HG03135 (cell line): ENCODE measurements at regions not wholly inside any gene's neighbourhood (a gene's known extent, or its start where the extent isn't known, plus 50 kb on each side); places are given as distances from the start of the nearest gene placed in this dataset.
"Not testable (repeated sequence)": the region's sequence is repeated elsewhere in the genome, so short reads cannot be mapped to it uniquely, and the experiment has no call there.

Experiments
- ATAC-seq: cut with Tn5 transposase; IDR thresholded peaks from one replicate; pipeline ENCODE4 v1.9.1; 2021; ENCODE audit warnings: mild to moderate bottlenecking, moderate library complexity; ENCODE audit not compliant: unreplicated experiment

DNA sequence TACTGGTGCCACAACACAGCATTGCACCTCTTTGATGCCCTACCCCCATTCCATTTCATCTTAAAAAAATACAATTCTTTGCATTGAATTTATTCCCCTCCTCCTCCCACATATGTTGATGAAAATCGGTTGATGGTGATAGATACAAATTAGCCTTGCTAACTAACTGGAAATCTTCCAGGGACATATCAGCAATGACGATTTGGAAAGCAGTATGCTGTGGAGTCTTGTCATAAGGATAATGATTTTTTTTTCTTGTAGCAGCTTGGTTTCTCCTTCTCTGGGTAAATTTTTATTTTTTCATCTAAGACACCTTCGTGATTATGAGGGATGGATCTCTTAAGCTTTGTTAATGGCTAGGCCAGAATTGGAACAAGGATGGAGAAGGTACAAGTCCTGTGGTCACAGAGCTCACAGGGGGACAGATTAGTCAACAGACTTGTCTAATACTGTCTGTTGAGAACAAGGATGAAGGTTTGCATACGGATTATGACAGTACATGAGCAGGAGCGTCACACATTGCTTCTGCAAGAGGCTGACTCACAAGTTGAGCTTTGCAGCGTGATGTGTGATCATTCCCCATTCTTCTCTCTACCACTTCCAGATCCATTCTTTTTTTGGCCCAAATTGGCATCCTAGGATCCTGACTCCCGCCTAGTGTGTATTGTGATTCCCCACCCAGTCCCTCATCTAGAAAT, 233.1 kb upstream of the FERMT1 start:
- no peak for ATAC-seq

DNA sequence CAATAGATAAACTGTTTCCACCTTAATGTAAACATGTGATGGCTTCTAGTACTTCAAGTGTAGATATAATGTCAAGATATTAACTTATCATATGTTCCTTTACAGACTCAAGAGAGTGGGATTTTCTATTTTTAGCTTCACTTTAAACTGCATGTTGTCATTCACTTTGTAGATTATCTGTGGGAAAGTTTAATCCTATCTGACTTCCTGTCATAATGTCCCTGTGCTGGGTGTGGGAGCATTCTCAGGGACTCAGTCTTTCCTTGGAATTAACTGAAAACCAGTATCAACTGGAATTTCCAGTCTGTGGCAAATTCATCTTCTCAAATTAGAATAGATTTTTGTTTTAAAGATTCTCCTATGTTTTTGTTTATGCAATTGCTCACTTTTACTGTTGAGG, 226.1 kb upstream of the FERMT1 start:
- ATAC-seq, result no peak

DNA sequence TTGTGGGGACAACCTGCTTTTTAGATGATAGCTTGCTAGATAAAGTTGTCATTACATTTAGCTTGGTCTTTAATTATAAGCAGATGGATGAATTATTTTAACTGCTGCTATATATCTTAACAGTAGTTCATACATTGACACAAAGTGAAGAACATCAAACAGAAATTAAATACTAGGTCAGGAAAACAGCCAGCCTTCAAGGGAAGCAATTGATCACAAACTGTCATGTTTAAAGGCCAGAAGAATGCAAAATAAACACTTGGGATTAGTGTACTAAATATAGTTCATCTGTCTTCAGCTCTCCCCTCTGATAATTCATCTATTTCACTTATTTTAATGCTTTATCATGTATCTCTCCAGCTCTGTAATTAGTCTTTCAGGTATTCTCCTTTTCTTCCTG, 225.1 kb upstream of the FERMT1 start:
- ATAC-seq, result no peak

DNA sequence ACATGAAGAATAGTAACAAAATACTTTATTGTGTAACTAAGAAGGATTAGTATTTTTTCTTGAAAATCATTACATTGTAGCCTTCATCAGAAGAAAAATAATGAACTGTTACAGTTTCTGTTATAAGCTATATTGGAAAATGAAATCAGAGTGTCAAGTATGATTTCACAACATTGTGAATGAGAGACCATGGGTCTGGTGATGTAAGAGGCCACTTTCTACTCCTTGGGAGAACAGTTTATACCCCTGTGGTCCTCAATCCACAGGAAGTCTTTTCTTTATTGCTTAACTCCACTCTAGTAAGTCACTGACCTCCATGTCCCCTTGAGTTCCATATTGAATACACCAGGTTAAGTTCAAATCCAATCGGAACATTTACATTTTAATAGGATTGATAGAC, 218.7 kb upstream of the FERMT1 start:
- no peak for ATAC-seq

DNA sequence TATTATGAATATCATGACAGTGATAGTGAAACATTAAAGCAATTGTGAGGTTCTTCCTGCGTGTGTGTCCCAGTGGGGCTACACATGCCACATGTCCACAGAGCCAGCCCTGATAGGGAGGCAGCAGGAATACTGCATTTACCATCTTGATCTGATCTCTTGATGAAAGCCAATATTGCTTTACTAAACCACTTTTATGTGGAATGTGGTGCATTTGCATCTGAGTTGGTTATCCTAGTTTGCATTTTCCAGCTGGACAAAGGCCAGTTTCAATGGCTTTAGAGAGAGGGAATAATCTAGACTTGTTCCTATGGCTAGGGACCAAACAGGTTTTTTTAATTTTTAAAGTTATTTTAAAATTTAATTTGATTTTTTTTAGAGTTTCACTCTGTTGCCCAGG, 216.3 kb upstream of the FERMT1 start:
- no peak for ATAC-seq

DNA sequence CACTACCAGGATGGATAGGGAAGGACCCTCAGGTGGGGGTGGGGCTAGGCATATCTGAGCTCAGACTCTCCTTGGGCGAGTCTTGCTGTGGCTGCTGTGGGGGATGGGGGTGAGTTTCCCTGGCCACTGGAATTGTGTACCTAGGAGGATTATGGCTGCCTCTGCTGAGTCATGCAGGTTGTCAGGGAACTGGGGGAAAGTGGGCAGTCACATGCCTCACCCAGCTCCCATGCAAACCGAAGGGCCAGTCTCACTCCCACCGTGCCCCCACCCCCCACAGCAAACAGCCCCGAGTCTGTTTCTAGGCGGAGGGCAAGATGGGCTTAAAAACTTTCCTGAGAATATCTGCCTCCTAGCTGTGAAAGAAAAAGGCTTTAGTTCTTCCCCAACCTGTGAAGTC, 210.3 kb upstream of the FERMT1 start:
- ATAC-seq, result no peak

DNA sequence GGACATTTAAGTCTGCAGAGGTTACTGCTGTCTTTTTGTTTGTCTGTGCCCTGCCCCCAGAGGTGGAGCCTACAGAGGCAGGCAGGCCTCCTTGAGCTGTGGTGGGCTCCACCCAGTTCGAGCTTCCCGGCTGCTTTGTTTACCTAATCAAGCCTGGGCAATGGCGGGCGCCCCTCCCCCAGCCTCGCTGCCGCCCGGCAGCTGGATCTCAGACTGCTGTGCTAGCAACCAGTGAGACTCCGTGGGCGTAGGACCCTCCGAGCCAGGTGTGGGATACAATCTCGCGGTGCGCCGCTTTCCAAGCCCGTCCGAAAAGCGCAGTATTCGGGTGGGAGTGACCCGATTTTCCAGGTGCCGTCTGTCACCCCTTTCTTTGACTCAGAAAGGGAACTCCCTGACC, 198.4 kb upstream of the FERMT1 start:
- ATAC-seq, result not testable (repeated sequence)

DNA sequence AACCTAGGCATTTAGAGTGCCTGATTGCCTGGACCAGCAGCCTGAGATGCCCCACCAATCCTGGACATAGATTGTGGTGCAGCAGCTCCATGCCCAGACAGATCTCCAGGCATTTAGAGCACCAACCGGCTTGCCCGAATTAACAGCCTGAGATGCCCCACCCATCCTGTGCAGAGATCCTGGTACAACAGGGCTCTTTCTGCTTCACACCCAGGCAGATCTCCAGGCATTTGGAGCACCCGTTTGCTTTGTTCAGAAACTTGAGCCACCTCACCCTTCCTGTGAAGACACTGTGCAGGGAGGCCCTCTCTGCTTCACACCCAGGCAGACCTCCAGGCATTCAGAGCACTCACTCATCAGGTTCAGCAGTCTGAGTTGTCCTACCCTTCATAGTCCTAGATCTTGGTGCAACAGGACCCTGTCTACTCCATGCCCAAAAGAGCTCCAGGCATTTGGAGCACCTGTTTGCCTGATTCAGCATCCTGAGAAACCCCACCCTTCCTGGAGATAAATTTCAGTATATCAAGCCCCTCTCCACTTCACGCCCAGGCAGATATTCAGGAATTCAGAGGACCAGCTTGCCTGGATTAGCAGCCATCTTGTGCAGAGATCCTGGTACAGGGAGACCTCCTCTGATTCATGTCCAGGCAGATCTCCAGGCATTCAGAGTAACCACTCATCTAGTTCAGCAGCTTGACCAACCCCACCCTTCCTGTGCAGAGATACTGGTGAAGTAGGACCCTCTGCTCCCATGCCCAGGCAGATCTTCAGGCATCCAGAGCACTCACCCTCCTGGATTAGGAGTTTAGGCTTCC, 189.2 kb upstream of the FERMT1 start:
- no peak for ATAC-seq

DNA sequence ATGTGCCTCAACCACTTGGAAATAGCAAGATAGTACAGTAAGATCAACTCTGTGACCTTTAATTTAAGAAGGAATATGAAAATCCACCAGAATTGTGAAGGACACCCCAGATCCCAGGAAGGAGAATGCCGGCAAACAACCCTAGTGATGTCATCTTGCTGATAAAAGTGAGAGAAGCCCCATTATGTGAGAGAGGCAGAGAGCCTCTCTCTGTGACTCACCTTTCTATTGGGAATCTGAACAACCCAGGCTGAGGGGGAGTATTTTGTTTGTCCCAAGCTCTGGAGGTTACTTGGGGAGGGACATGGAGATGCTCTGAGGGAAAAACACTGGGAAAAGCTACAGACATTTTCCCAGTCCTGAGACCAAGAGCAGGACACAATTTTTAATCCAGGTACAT, 188.3 kb upstream of the FERMT1 start:
- no peak for ATAC-seq

DNA sequence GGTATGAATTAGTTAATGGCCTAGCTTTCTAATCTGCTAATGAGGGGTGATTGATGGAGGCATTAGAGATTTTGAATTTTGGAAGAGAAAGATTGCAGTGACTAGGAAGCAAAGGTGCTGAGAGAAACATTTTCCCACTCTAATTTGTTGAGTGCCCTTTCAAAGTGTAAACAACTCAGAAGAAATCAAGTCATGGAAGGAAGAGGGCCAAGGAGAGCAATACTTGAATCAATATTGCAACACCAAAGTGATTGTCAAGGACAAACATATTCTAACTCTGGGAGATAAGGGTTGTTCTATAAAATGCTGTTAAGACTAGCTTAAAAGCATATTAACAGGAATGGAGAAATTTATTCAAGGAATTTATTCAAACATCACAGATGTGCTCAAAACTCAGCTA, 182.7 kb upstream of the FERMT1 start:
- ATAC-seq, result no peak

DNA sequence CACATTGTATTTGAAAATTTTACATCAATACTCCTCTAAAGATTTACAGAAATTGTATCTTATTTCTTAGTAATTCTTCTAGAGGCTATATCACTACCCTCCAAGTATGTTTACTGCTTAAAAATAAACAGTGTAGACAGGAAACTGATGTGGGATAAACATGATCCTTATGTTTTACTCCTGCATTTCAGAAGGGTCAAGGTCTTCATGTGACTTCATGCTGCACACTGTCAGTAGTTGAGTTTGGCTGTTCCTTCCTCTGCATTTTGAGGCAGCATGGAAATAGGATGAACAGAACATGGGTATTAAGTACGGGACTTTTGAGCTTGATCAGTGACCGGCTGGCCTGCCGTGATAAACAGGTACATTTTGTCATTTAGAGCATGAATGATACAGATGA, 179.2 kb upstream of the FERMT1 start:
- no peak for ATAC-seq

DNA sequence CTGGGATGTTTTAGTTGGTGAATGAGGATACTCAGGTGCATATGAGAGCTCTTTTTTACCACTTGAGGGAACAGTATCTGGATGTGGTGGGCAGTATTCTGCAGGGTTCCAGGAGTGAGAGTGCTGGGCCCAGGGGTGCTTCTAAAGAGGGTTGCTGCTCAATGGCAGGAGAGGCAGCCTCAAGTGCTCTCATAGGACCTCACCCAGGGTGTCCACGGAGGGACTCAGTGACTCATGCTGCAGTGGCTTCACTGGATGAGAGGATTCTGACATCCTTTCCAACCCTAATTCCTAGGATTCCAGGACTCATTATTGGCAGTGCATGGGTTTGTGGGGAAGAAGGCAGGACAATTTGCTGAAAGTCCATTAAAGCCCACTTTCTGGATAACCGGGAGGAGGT, 176.6 kb upstream of the FERMT1 start:
- no peak for ATAC-seq

DNA sequence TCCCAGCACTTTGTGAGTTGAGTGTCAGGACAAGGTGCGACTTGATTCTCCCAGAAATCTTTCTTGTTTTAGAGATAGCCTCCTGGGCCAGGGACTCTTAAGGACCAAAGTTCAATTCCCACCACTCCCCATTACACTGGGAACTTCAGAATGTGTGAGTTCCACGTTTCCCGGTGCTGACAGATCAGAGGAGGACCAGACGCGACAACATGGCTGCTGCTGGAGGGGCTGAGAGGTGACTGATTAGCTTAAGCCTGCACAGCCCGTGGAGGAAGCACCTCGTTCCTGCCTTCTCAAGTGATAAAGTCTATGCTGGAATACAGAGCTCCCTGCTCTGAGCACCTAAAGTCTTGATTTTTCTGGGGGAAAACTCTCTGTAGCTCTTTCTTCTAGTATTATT, 175.2 kb upstream of the FERMT1 start:
- ATAC-seq, result no peak

DNA sequence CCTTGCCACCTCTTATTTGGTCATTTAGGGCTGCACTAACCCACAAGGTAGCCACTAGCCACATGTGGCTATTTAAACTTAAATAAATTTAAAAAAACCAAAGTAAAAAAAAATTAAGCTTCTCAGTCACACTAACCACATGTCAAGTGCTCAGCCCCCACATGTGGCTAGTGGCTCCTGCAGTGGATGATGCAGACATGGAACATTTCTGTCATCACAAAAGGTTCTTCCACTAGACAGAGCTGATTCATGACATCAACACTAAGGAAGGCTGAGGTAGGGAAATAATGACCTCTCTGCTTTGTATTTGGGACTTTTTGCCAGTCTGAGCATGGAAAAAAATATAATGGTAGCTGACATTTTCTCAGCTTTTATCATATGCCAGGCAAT, 173.0 kb upstream of the FERMT1 start:
- no peak for ATAC-seq

DNA sequence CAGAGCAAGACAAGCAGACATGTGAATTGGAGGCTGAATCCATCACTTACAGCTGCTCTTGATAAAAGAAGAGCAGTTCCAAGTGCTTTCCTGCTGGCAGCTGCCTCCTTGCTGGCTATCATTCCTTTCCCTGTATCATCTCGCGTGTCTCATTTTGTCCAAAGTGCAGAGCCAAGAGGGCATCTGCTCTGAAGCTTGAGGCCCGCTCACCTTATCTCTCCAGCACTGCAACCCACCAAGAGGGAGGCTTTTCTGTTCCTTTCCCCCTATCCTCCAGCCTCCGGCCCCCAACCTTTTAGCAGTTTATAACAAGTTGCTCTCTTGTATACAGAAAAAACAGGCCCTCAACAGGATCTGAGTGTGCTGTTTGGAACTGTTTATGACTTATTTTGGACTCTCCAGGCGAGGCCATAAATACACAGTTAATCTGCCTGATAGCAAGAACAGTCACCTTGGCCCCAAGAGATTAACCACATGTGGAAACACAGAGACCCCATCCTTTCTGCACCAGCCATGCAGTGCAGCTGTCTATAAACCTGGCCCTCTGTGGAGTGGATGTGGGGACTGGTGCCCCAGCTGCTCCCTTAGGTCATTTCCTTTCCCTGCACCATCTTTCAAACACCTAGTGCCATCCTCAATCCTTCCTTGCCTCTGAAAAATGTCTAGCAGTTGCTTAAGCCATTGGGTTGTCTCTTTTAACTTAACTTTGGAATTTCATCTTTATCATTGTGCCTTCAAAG, 172.5 kb upstream of the FERMT1 start:
- no peak for ATAC-seq

DNA sequence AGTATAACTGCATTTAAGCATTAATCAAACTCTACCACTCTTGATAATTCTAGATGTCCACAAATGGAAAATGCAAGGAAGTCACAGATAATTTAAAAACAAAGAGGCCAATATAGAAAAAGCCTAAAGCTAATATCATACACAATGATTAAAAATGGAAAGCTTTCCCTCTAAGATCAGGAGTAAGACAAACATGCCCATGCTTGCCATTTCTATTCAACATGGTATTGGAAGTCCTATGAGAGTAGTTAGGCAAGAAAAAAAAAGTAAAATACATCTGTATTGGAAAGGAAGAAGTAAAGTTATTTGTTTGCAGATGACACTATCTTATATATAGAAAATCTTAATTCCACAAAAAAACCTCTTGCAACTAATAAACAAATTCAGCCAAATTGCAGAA, 164.6 kb upstream of the FERMT1 start:
- ATAC-seq, result no peak

DNA sequence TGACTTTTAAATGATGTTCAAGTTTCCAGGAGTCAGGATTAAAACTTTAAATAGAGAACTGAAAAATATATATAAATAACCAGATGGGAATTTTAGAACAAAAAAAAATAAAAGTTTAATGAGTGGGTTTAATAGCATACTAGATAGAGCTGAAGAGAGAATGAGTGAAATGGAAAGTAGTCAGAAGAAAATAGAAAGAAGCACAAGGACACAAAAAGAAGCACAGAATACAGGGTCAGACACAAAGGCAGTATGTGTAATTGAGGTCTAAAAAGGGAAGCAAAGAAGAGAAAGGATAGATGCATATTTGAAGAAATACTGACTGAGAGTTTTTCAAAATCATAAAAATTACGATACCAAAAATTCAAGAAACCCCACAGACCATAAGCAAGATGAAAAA, 159.8 kb upstream of the FERMT1 start:
- no peak for ATAC-seq

DNA sequence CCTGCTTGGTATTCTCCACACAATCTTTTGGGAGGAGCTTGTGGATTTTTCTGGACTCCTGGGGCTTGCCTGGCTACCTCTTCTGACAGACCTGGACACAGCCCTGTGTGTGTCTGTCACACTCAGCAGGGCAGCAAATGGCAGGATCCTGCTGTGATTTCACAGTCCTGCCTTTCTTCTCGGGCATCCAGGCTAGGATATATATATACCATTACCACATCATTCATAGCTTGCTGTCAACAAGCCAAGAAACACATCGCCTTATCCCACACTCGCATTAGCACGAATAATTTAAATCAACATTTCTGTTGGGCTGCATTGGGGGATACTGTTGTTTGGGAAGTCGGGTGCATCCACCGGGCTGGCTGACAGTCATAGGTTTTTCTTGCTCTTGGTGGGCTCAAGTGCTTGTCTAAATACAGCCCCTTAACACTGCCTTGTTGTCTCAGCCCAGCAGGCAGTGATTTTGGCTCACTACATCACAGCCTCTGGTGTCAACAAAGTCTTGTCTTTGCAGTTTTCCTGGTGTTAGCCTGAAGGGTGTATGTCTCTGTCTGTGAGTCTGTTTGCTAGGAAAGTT, 154.9 kb upstream of the FERMT1 start:
- ATAC-seq, result no peak

DNA sequence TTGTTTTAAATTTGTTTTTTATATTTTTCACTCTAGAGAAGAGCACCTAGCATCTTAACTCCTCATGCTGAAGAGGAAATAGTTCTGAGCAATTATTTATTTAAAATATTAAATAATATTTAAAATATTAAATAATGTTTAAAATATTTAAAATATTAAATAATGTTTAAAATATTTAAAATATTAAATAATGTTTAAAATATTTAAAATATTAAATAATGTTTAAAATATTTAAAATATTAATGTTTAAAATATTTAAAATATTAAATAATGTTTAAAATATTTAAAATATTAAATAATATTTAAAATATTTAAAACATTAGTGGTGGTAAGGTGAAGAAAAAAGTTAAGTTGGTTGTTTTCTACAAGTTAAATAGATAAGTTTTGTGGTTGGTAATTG, 147.6 kb upstream of the FERMT1 start:
- not testable (repeated sequence) for ATAC-seq

DNA sequence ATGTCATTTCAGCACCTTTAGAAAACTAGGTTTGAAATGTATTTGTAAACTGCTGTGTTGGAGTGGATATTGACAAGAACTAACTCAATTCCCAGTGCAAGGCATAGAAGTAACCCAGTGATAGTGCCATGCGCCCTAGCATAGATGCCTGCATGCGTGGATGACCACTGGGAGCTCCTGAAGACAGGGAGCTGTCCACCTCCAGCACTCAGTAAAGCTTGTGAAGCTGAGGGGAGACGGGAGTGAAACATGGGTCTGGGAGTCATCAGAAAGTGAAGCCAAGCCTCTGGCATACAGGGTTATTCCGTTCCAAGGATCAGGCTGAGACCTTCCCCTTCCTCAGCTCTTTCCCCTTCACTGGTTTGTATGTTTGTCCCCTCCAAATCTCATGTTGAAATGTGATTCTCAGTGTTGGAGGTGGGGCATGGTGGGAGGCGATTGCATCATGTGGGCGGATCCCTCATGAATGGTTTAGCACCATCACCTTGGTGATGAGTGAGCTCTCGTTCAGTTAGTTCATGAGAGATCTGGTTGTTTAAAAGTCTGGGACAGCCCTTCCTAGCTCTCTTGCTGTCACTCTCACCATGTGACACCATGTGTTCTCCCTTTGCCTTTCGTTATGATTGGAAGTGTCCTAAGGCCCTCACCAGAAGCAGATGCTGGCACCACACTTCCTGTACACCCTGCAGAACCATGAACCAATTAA, 146.5 kb upstream of the FERMT1 start:
- no peak for ATAC-seq
